MCF 10A (cell line): ENCODE measurements at regions not wholly inside any gene's neighbourhood (a gene's known extent, or its start where the extent isn't known, plus 50 kb on each side); places are given as distances from the start of the nearest gene placed in this dataset.

Experiments used
- BruUV-seq: library from RNA; stranded (reverse); fragments of 400-500 nt; replicated peaks from 2 replicates; lab custom pipeline; 2021; lab: Mats Ljungman, UMichigan
- CTCF ChIA-PET: fragments of 300-600 bp; sonication (Branson Sonifier 250); formaldehyde crosslinking; extraction: SDS; loops from one replicate; lab custom pipeline; 2021; ENCODE audit warnings: antibody characterized with exemption, inconsistent platforms; lab: Yijun Ruan, JAX
- POLR2A ChIA-PET: fragments of 300-600, 350-650 bp; sonication (Branson Sonifier 250); formaldehyde crosslinking; extraction: SDS; loops from one replicate; lab custom pipeline; 2020; ENCODE audit warnings: antibody characterized with exemption, inconsistent platforms; lab: Yijun Ruan, JAX
- DNase-seq: peaks from one replicate; pipeline ENCODE4 v3.0.0-alpha.2; 2018; ENCODE audit not compliant: unreplicated experiment
- H3K27ac Mint-ChIP-seq: one replicate; pipeline ENCODE4 v1.8.0; 2022; ENCODE audit warnings: mild to moderate bottlenecking, low read depth, mixed read lengths; ENCODE audit not compliant: unreplicated experiment
- H3K27me3 Mint-ChIP-seq: one replicate; pipeline ENCODE4 v1.8.0; 2022; ENCODE audit warnings: mixed read lengths; ENCODE audit not compliant: insufficient read depth, unreplicated experiment
- H3K36me3 Mint-ChIP-seq: one replicate; pipeline ENCODE4 v1.8.0; 2022; ENCODE audit warnings: mild to moderate bottlenecking, moderate library complexity, mixed read lengths; ENCODE audit not compliant: insufficient read depth, unreplicated experiment
- H3K4me1 Mint-ChIP-seq: one replicate; pipeline ENCODE4 v1.8.0; 2022; ENCODE audit warnings: mixed read lengths; ENCODE audit not compliant: insufficient read depth, unreplicated experiment
- H3K4me3 Mint-ChIP-seq: one replicate; pipeline ENCODE4 v1.8.0; 2022; ENCODE audit warnings: mild to moderate bottlenecking, moderate library complexity, mixed read lengths; ENCODE audit not compliant: unreplicated experiment
- H3K9me3 Mint-ChIP-seq: one replicate; pipeline ENCODE4 v1.8.0; 2022; ENCODE audit warnings: mixed read lengths; ENCODE audit not compliant: unreplicated experiment
- intact Hi-C: fragments of 100-400 bp; cut with micrococcal nuclease; formaldehyde crosslinking; loops from 2 replicates; pipeline ENCODE4 v1.14.1; 2022
- TF ChIP-seq, protein P1 (sequence below): fragments of 200-600 bp; IDR thresholded peaks from one replicate; pipeline ENCODE4 v1.8.0; 2022; ENCODE audit warnings: antibody characterized with exemption, mild to moderate bottlenecking; ENCODE audit not compliant: unreplicated experiment

- H3K4me3 Mint-ChIP-seq, result no peak overlapping the region
- no peak overlapping the region for H3K27ac Mint-ChIP-seq
- TF ChIP-seq, protein P1, sequence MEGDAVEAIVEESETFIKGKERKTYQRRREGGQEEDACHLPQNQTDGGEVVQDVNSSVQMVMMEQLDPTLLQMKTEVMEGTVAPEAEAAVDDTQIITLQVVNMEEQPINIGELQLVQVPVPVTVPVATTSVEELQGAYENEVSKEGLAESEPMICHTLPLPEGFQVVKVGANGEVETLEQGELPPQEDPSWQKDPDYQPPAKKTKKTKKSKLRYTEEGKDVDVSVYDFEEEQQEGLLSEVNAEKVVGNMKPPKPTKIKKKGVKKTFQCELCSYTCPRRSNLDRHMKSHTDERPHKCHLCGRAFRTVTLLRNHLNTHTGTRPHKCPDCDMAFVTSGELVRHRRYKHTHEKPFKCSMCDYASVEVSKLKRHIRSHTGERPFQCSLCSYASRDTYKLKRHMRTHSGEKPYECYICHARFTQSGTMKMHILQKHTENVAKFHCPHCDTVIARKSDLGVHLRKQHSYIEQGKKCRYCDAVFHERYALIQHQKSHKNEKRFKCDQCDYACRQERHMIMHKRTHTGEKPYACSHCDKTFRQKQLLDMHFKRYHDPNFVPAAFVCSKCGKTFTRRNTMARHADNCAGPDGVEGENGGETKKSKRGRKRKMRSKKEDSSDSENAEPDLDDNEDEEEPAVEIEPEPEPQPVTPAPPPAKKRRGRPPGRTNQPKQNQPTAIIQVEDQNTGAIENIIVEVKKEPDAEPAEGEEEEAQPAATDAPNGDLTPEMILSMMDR, result no peak
- H3K9me3 Mint-ChIP-seq, result no peaks in the 10 kb centered on the region
- ChIA-PET CTCF (interaction anchor here (0.6 to 0.7 kb wide), 2 partner anchors 114 to 533 kb away, joined by 3 read pairs; no protein-coding TSS in a partner anchor), POLR2A (no interaction called here)
- no TSS peak for BruUV-seq
- intact Hi-C loops, result no loop called here
- peaks cover 11% of the 10 kb centered on the region for H3K4me1 Mint-ChIP-seq
- no peaks in the 10 kb centered on the region for H3K36me3 Mint-ChIP-seq
- H3K27me3 Mint-ChIP-seq, result no peaks in the 10 kb centered on the region
- no peak for DNase-seq
These were observed 120.7 kb upstream of the DAZL start for GRCh38 chr3:16725972-16726371.

- Mint-ChIP-seq H3K4me1 (peaks cover 11% of the 10 kb centered on the region), H3K4me3 (no peak overlapping the region), H3K36me3 (no peaks in the 10 kb centered on the region), H3K9me3 (peaks cover 24% of the 10 kb centered on the region), H3K27ac (peak overlapping the region; percentile 13), H3K27me3 (no peaks in the 10 kb centered on the region)
- CTCF ChIA-PET, result interaction anchor here (0.6 kb wide), 1 partner anchor 22 kb away, joined by 3 read pairs; no protein-coding TSS in a partner anchor
- peak; percentile 35 for DNase-seq
- no TSS peak for BruUV-seq
- TF ChIP-seq, protein P1, result no peak
- POLR2A ChIA-PET, result no interaction called here
- intact Hi-C loops, result no loop called here
These were observed 123.8 kb upstream of the DAZL start for GRCh38 chr3:16728770-16729745.

DNA sequence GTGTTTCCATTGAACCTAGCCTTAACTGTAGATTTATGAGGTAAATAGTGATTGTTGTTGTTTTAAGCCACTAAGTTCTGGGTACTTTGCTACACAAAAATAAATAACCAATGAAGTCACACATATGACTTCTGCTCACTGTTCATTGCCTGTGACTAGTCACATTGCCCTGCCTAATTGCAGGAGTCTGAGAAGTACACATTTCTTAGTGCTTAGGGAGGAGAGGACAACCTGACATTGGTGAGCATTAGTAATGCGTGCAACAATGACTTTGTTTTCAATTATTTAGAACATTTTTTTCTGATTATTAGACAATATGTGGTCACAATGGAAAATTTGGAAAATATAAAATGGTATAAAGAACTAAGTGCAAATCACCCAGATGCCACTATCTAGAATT lies 133.2 kb upstream of the DAZL start:
- Mint-ChIP-seq H3K9me3 (peaks cover 7% of the 10 kb centered on the region), H3K4me1 (peaks cover 21% of the 10 kb centered on the region), H3K27ac (no peak overlapping the region), H3K4me3 (no peak overlapping the region), H3K36me3 (no peaks in the 10 kb centered on the region), H3K27me3 (no peaks in the 10 kb centered on the region)
- ChIA-PET CTCF (interaction anchor here (0.6 kb wide), 1 partner anchor 129 kb away, joined by 6 read pairs; no protein-coding TSS in a partner anchor), POLR2A (interaction anchor here (0.7 kb wide), 1 partner anchor 458 kb away, joined by 3 read pairs; no protein-coding TSS in a partner anchor)
- intact Hi-C loops, result no loop called here
- BruUV-seq, result no TSS peak
- TF ChIP-seq, protein P1, result no peak
- DNase-seq, result no peak

DNA sequence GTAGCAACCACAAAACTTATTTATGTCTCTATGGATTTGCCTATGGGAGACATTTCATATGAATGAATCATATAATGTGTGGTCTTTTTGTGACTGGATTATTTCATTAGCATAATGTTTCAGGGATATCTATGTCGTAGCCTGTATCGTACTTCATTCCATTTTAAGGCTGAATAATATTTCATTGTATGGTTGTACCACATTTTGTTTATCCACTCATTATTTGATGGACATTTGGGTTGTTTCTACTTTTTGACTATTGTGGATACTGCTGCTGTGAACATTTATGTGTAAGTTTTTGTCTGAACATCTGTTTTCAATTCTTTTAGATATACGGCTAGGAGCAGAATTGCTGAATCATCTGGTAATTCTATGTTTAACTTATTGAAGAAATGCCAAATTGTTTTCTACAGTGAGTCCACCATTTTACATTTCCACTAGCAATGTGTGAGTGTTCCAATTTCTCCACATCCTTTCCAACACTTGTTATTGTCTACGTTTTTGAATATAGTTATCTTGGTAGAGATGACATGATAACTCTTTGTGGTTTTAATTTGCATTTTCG lies 134.4 kb upstream of the DAZL start:
- peaks cover 21% of the 10 kb centered on the region for H3K4me1 Mint-ChIP-seq
- H3K4me3 Mint-ChIP-seq, result no peak overlapping the region
- TF ChIP-seq, protein P1, result no peak
- H3K36me3 Mint-ChIP-seq, result no peaks in the 10 kb centered on the region
- ChIA-PET POLR2A (no interaction called here), CTCF (no interaction called here)
- no peaks in the 10 kb centered on the region for H3K9me3 Mint-ChIP-seq
- H3K27ac Mint-ChIP-seq, result peak overlapping the region; percentile 82
- H3K27me3 Mint-ChIP-seq, result no peaks in the 10 kb centered on the region
- BruUV-seq, result no TSS peak
- DNase-seq, result no peak
- intact Hi-C loops, result no loop called here
